Rectal smooth muscle tissue (tissue), 1 donor: ENCODE measurements at regions not wholly inside any gene's neighbourhood (a gene's known extent, or its start where the extent isn't known, plus 50 kb on each side); places are given as distances from the start of the nearest gene placed in this dataset.

Experiments used
- H3K27ac ChIP-seq: one replicate; pipeline ENCODE4 v1.7.0; 2013; ENCODE audit warnings: low read depth, low read length, inconsistent platforms
- H3K27me3 ChIP-seq: one replicate; pipeline ENCODE4 v1.7.0; 2013; ENCODE audit warnings: low read length; ENCODE audit not compliant: control insufficient read depth, insufficient read depth
- H3K36me3 ChIP-seq: one replicate; pipeline ENCODE4 v1.7.0; 2013; ENCODE audit warnings: low read length; ENCODE audit not compliant: control insufficient read depth, insufficient read depth
- H3K4me1 ChIP-seq: one replicate; pipeline ENCODE4 v1.7.0; 2013; ENCODE audit warnings: low read length; ENCODE audit not compliant: control insufficient read depth, insufficient read depth
- H3K4me3 ChIP-seq: one replicate; pipeline ENCODE4 v1.7.0; 2013; ENCODE audit warnings: low read length
- H3K9ac ChIP-seq: one replicate; pipeline ENCODE4 v1.7.0; 2013; ENCODE audit warnings: low read length

DNA sequence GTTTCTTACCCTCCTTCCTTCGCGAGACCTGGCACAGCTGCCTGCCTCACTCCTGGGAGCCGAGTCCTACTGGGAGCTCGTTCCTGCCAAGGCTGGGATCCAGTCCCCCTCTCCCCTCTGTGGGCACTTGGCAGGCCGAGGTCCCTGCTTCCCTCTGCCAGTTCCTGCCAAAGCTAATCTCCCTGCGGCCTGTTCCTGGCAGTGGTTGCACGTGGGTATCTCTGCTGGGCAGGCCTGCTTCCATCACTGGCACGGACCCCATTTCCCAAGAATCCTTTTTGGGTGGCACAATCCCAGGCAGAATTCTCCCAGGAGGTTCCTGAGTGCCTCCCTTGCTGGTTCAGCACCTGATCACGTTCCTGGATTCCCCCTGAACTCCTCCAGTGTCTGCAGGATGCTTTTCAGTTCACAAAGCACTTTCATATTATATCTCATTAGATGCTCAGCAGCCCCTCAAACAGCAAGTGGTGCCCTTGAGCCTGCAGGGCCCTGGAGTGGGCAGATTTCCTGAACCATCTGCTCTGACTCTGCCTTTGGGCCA lies 96.5 kb downstream of the RRM1 start:
- Histone ChIP-seq H3K4me3 (no peak overlapping the region), H3K4me1 (peaks cover 4% of the 10 kb centered on the region), H3K36me3 (no peaks in the 10 kb centered on the region), H3K27ac (peak overlapping the region; percentile 27), H3K9ac (no peak overlapping the region), H3K27me3 (no peaks in the 10 kb centered on the region)

DNA sequence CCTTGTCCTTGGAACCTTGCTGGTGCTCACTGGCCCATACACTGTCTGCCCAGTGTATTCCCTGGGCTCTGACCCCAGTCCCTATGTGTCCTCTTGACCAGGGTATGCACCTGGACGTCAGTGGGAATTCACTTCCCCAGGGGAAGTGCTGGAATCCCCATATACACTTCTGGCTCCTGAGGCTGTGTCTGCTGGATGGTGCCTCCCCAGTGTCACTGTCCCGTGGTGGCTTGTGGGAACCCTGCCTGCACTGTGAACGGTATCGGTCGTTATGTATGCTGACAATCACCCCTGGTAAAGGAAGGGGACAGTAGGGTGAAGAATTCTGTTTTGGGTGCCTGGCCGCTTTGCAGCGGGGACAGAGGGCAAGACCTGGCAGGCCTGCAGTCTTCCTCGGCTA lies 95.9 kb downstream of the RRM1 start:
- H3K27ac ChIP-seq: no peak overlapping the region
- no peaks in the 10 kb centered on the region for H3K36me3 ChIP-seq
- no peak overlapping the region for H3K9ac ChIP-seq
- H3K27me3 ChIP-seq: no peaks in the 10 kb centered on the region
- H3K4me3 ChIP-seq: no peak overlapping the region
- peaks cover 4% of the 10 kb centered on the region for H3K4me1 ChIP-seq

DNA sequence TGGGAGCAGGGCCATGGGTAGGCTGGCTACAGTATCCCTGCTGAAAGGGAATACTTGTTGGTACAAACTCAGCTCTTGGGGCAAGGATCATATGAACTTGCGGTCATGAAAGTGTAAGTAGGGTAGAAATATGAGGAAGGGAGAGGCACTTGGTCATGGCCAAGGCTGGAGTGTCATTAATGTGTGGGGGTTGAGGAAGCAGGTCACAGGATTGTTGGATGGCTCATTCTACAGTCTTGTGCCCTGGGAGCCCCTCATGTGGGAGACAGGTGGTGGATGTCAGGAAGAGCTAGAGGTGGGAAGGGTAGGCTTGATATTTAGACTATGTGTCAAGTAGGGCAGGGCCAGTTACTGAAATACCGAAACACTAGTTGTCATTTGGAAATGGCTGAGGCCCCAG lies 95.5 kb downstream of the RRM1 start:
- peaks cover 4% of the 10 kb centered on the region for H3K4me1 ChIP-seq
- H3K4me3 ChIP-seq: no peak overlapping the region
- H3K27me3 ChIP-seq: no peaks in the 10 kb centered on the region
- H3K9ac ChIP-seq: no peak overlapping the region
- no peaks in the 10 kb centered on the region for H3K36me3 ChIP-seq
- no peak overlapping the region for H3K27ac ChIP-seq
